DMS53 treated with DMSO at 0.1 percent for 48 hours (cell line): ENCODE measurements at regions not wholly inside any gene's neighbourhood (a gene's known extent, or its start where the extent isn't known, plus 50 kb on each side); places are given as distances from the start of the nearest gene placed in this dataset.

Experiments
- DNase-seq: peaks from one replicate; lab custom pipeline; 2025; ENCODE audit not compliant: unreplicated experiment; lab: John Stamatoyannopoulos, UW

GRCh38 chr6:137754366-137754765 lies 112.7 kb upstream of the TNFAIP3 start:
- no peak for DNase-seq

- no peak for DNase-seq
These were observed 112.2 kb upstream of the TNFAIP3 start for GRCh38 chr6:137754866-137755265.

GRCh38 chr6:137755284-137755683 lies 111.8 kb upstream of the TNFAIP3 start:
- DNase-seq: no peak

- DNase-seq: no peak
These were observed 110.3 kb upstream of the TNFAIP3 start for GRCh38 chr6:137756788-137757187.

GRCh38 chr6:137758661-137759060 lies 108.4 kb upstream of the TNFAIP3 start:
- DNase-seq: no peak

- DNase-seq: no peak
These were observed 107.4 kb upstream of the TNFAIP3 start for GRCh38 chr6:137759624-137760023.

GRCh38 chr6:137761072-137761471 lies 106.0 kb upstream of the TNFAIP3 start:
- DNase-seq: no peak

- no peak for DNase-seq
These were observed 105.6 kb upstream of the TNFAIP3 start for GRCh38 chr6:137761487-137761886.

GRCh38 chr6:137762168-137763090 lies 104.6 kb upstream of the TNFAIP3 start:
- DNase-seq: no peak

GRCh38 chr6:137763436-137763835 lies 103.6 kb upstream of the TNFAIP3 start:
- no peak for DNase-seq

- no peak for DNase-seq
These were observed 103.2 kb upstream of the TNFAIP3 start for GRCh38 chr6:137763886-137764285.

- DNase-seq: no peak
These were observed 102.6 kb upstream of the TNFAIP3 start for GRCh38 chr6:137764464-137764863.

GRCh38 chr6:137765059-137765458 lies 102.0 kb upstream of the TNFAIP3 start:
- DNase-seq: no peak

GRCh38 chr6:137766596-137767370 lies 100.3 kb upstream of the TNFAIP3 start:
- no peak for DNase-seq

GRCh38 chr6:137767465-137767864 lies 99.6 kb upstream of the TNFAIP3 start:
- DNase-seq: no peak

- DNase-seq: no peak
These were observed 99.0 kb upstream of the TNFAIP3 start for GRCh38 chr6:137767911-137768690.

GRCh38 chr6:137768935-137769334 lies 98.1 kb upstream of the TNFAIP3 start:
- DNase-seq: no peak

- DNase-seq: no peak
These were observed 97.2 kb upstream of the TNFAIP3 start for GRCh38 chr6:137769797-137770362.

- no peak for DNase-seq
These were observed 94.4 kb upstream of the TNFAIP3 start for GRCh38 chr6:137772541-137773250.

GRCh38 chr6:137775227-137775626 lies 91.8 kb upstream of the TNFAIP3 start:
- no peak for DNase-seq
